Stromal cell of bone marrow (primary cell): ENCODE measurements at regions not wholly inside any gene's neighbourhood (a gene's known extent, or its start where the extent isn't known, plus 50 kb on each side); places are given as distances from the start of the nearest gene placed in this dataset.

Experiments
- DNase-seq: peaks from one replicate; pipeline ENCODE4 v3.0.0-alpha.2; 2012; ENCODE audit warnings: low read depth

- DNase-seq: no peak
These were observed 475.4 kb upstream of the GHITM start for GRCh38 chr10:83663918-83664317.

GRCh38 chr10:83666762-83667161 is 472.5 kb upstream of the GHITM start:
- no peak for DNase-seq

GRCh38 chr10:83667594-83667993 is 471.7 kb upstream of the GHITM start:
- DNase-seq: no peak

GRCh38 chr10:83673316-83673715 is 466.0 kb upstream of the GHITM start:
- no peak for DNase-seq

- no peak for DNase-seq
These were observed 461.5 kb upstream of the GHITM start for GRCh38 chr10:83677795-83678194.

- no peak for DNase-seq
These were observed 460.5 kb upstream of the GHITM start for GRCh38 chr10:83678850-83679249.

- DNase-seq: no peak
These were observed 458.8 kb upstream of the GHITM start for GRCh38 chr10:83680470-83680891.

- DNase-seq: no peak
These were observed 456.9 kb upstream of the GHITM start for GRCh38 chr10:83682414-83682813.

- no peak for DNase-seq
These were observed 453.9 kb upstream of the GHITM start for GRCh38 chr10:83685458-83685857.

- no peak for DNase-seq
These were observed 447.3 kb upstream of the GHITM start for GRCh38 chr10:83691791-83692596.

GRCh38 chr10:83698899-83699298 is 440.4 kb upstream of the GHITM start:
- DNase-seq: no peak

GRCh38 chr10:83701799-83702198 is 437.5 kb upstream of the GHITM start:
- no peak for DNase-seq

- DNase-seq: no peak
These were observed 436.6 kb upstream of the GHITM start for GRCh38 chr10:83702731-83703130.

GRCh38 chr10:83706120-83706519 is 433.2 kb upstream of the GHITM start:
- no peak for DNase-seq

- no peak for DNase-seq
These were observed 432.2 kb upstream of the GHITM start for GRCh38 chr10:83706952-83707582.

GRCh38 chr10:83713423-83713822 is 425.9 kb upstream of the GHITM start:
- no peak for DNase-seq

GRCh38 chr10:83723080-83723479 is 416.2 kb upstream of the GHITM start:
- no peak for DNase-seq

GRCh38 chr10:83724471-83725241 is 414.7 kb upstream of the GHITM start:
- no peak for DNase-seq

GRCh38 chr10:83725567-83725966 is 413.7 kb upstream of the GHITM start:
- no peak for DNase-seq

- no peak for DNase-seq
These were observed 405.0 kb upstream of the GHITM start for GRCh38 chr10:83734278-83734677.

GRCh38 chr10:83736008-83736407 is 403.3 kb upstream of the GHITM start:
- DNase-seq: no peak

GRCh38 chr10:83750604-83751003 is 388.7 kb upstream of the GHITM start:
- DNase-seq: no peak

- no peak for DNase-seq
These were observed 385.8 kb upstream of the GHITM start for GRCh38 chr10:83753490-83753889.
